IMR-90 (cell line): ENCODE measurements at regions not wholly inside any gene's neighbourhood (a gene's known extent, or its start where the extent isn't known, plus 50 kb on each side); places are given as distances from the start of the nearest gene placed in this dataset.

ENCODE experiments used
- ATAC-seq: fragments of 200-7000 bp; cut with Tn5 transposase; 2 replicates; pipeline ENCODE4 v1.9.1; 2020; ENCODE audit warnings: low read depth, mild to moderate bottlenecking, moderate library complexity
- BruUV-seq: library from RNA; stranded (reverse); fragments of 400-500 nt; replicated peaks from 2 replicates; lab custom pipeline; 2021; lab: Mats Ljungman, UMichigan
- CTCF ChIA-PET: fragments of 300-600 bp; formaldehyde crosslinking; extraction: SDS; loops from one replicate; lab custom pipeline; 2021; ENCODE audit warnings: antibody characterized with exemption; lab: Yijun Ruan, JAX
- POLR2A ChIA-PET: fragments of 300-600 bp; sonication (Branson Sonifier 250); formaldehyde crosslinking; loops from one replicate; lab custom pipeline; 2022; ENCODE audit warnings: antibody characterized with exemption; ENCODE audit not compliant: unreplicated experiment; lab: Charles Lee
- DNase-seq: peaks from one replicate; pipeline ENCODE4 v3.0.0; 2013
- H2AFZ ChIP-seq: replicated peaks from 2 replicates; pipeline ENCODE3; 2013; ENCODE audit warnings: low read length, mild to moderate bottlenecking; ENCODE audit not compliant: poor library complexity
- H2AK5ac ChIP-seq: 2 replicates; pipeline ENCODE4 v1.6.1; 2013; ENCODE audit warnings: low read depth, low read length, inconsistent platforms
- H2AK9ac ChIP-seq: replicated peaks from 2 replicates; pipeline ENCODE3; 2013; ENCODE audit warnings: mild to moderate bottlenecking, low read depth, low read length, moderate library complexity; ENCODE audit not compliant: poor library complexity
- H2BK120ac ChIP-seq: 2 replicates; pipeline ENCODE4 v1.6.1; 2013; ENCODE audit warnings: low read depth, low read length, inconsistent platforms
- H2BK15ac ChIP-seq: 3 replicates; pipeline ENCODE4 v1.6.1; 2013; ENCODE audit warnings: low read depth, low read length, inconsistent platforms
- H2BK20ac ChIP-seq: 2 replicates; pipeline ENCODE4 v1.6.1; 2013; ENCODE audit warnings: low read depth, mild to moderate bottlenecking, inconsistent platforms, low read length, moderate library complexity
- H2BK5ac ChIP-seq: 2 replicates; pipeline ENCODE4 v1.6.1; 2013; ENCODE audit warnings: mild to moderate bottlenecking, low read depth, low read length, inconsistent platforms; ENCODE audit not compliant: poor library complexity, severe bottlenecking
- H3K14ac ChIP-seq: replicated peaks from 2 replicates; pipeline ENCODE4 v1.6.1; 2013; ENCODE audit warnings: low read depth, low read length, inconsistent platforms
- H3K18ac ChIP-seq: 2 replicates; pipeline ENCODE4 v1.6.1; 2013; ENCODE audit warnings: low read depth, low read length, control low read depth
- H3K23ac ChIP-seq: 2 replicates; pipeline ENCODE4 v1.6.1; 2013; ENCODE audit warnings: low read depth, low read length, inconsistent platforms
- H3K27ac ChIP-seq: 2 replicates; pipeline ENCODE4 v1.5.1; 2013; ENCODE audit warnings: mild to moderate bottlenecking, control low read depth, low read length; ENCODE audit not compliant: insufficient read depth
- H3K27me3 ChIP-seq: 2 replicates; pipeline ENCODE4 v1.6.1; 2013; ENCODE audit warnings: low read length; ENCODE audit not compliant: control insufficient read depth, insufficient read depth
- H3K36me3 ChIP-seq: 2 replicates; pipeline ENCODE4 v1.6.1; 2013; ENCODE audit warnings: low read length, mixed read lengths; ENCODE audit not compliant: control insufficient read depth, insufficient read depth
- H3K4ac ChIP-seq: 2 replicates; pipeline ENCODE4 v1.6.1; 2013; ENCODE audit warnings: low read depth, low read length, inconsistent platforms
- H3K4me1 ChIP-seq: 2 replicates; pipeline ENCODE4 v1.6.1; 2013; ENCODE audit warnings: low read length, mixed read lengths; ENCODE audit not compliant: control insufficient read depth, insufficient read depth
- H3K4me2 ChIP-seq: 2 replicates; pipeline ENCODE4 v1.6.1; 2013; ENCODE audit warnings: low read depth, mild to moderate bottlenecking, control low read depth, low read length, moderate library complexity
- H3K4me3 ChIP-seq: 2 replicates; pipeline ENCODE4 v1.5.1; 2013; ENCODE audit warnings: low read depth, mild to moderate bottlenecking, control low read depth, low read length, moderate library complexity; ENCODE audit not compliant: insufficient read depth
- H3K56ac ChIP-seq: 2 replicates; pipeline ENCODE4 v1.6.1; 2013; ENCODE audit warnings: low read length, inconsistent platforms; ENCODE audit not compliant: insufficient read depth; ENCODE audit errors: extremely low read depth
- H3K79me1 ChIP-seq, 2 experiments: 2 replicates each; pipeline ENCODE4 v1.6.1; 2013; ENCODE audit warnings: low read length in 2 of 2, inconsistent platforms in 1 of 2, low read depth in 1 of 2
- H3K9ac ChIP-seq: 2 replicates; pipeline ENCODE4 v1.6.1; 2013; ENCODE audit warnings: low read depth, low read length, control low read depth
- H3K9me1 ChIP-seq: 2 replicates; pipeline ENCODE4 v1.6.1; 2013; ENCODE audit warnings: low read length, inconsistent platforms; ENCODE audit not compliant: insufficient read depth
- H3K9me3 ChIP-seq: 2 replicates; pipeline ENCODE4 v1.6.1; 2013; ENCODE audit warnings: low read length; ENCODE audit not compliant: control insufficient read depth, insufficient read depth
- H4K20me1 ChIP-seq: 2 replicates; pipeline ENCODE4 v1.6.1; 2013; ENCODE audit warnings: low read length, inconsistent platforms; ENCODE audit not compliant: insufficient read depth
- H4K5ac ChIP-seq: 2 replicates; pipeline ENCODE4 v1.6.1; 2013; ENCODE audit warnings: mild to moderate bottlenecking, low read depth, low read length, control low read depth
- H4K8ac ChIP-seq, 2 experiments: 2 replicates each; pipeline ENCODE4 v1.6.1; 2013; ENCODE audit warnings: low read depth in 2 of 2, low read length in 2 of 2, control low read depth in 1 of 2, inconsistent platforms in 1 of 2
- H4K91ac ChIP-seq: 2 replicates; pipeline ENCODE4 v1.6.1; 2013; ENCODE audit warnings: low read depth, low read length, inconsistent platforms; ENCODE audit not compliant: insufficient read depth
- BHLHE40 ChIP-seq: fragments of 150-350 bp; IDR thresholded peaks from 2 replicates; pipeline ENCODE4 v1.6.1; 2016; ENCODE audit warnings: mild to moderate bottlenecking, low read depth, low read length
- CHD1 ChIP-seq: IDR thresholded peaks from 2 replicates; pipeline ENCODE4 v1.6.1; 2012; ENCODE audit warnings: low read depth, low read length, improper control_type of control experiment
- ELK1 ChIP-seq: fragments of 150-350 bp; IDR thresholded peaks from 2 replicates; pipeline ENCODE4 v1.6.1; 2016; ENCODE audit warnings: low read depth, mild to moderate bottlenecking, low read length, moderate library complexity, borderline replicate concordance
- FOS ChIP-seq: fragments of 150-350 bp; IDR thresholded peaks from 2 replicates; pipeline ENCODE4 v1.6.1; 2016; ENCODE audit warnings: low read depth, low read length
- MAFK ChIP-seq: IDR thresholded peaks from 2 replicates; pipeline ENCODE4 v1.6.1; 2012; ENCODE audit warnings: low read depth, low read length, improper control_type of control experiment
- MXI1 ChIP-seq: IDR thresholded peaks from 2 replicates; pipeline ENCODE4 v1.6.1; 2012; ENCODE audit warnings: low read depth, mild to moderate bottlenecking, low read length, moderate library complexity, borderline replicate concordance
- RCOR1 ChIP-seq: IDR thresholded peaks from 2 replicates; pipeline ENCODE4 v1.6.1; 2012; ENCODE audit warnings: mild to moderate bottlenecking, low read length, improper control_type of control experiment; ENCODE audit not compliant: insufficient replicate concordance
- RFX5 ChIP-seq: IDR thresholded peaks from 2 replicates; pipeline ENCODE4 v1.8.0; 2012; ENCODE audit warnings: low read depth, mild to moderate bottlenecking, low read length, moderate library complexity
- SMC3 ChIP-seq: fragments of 150-350 bp; IDR thresholded peaks from 2 replicates; pipeline ENCODE4 v1.6.1; 2016; ENCODE audit warnings: low read depth, mild to moderate bottlenecking, antibody characterized with exemption, low read length, moderate library complexity
- USF2 ChIP-seq: fragments of 150-350 bp; IDR thresholded peaks from 2 replicates; pipeline ENCODE4 v1.6.1; 2017; ENCODE audit warnings: mild to moderate bottlenecking, antibody characterized with exemption, low read length, low read depth
- WGBS, 2 experiments: methylation state at CpG; one replicate each; pipeline versions ENCODE4 v1.1.5 to v1.1.7; 2013; ENCODE audit warnings: missing lambda C conversion rate in 2 of 2; ENCODE audit not compliant: insufficient read length in 1 of 2; ENCODE audit errors: extremely low coverage in 2 of 2; 5-methylcytosine and 5-hydroxymethylcytosine counted together
- dilution Hi-C: fragments of 300-500 bp; cut with HindIII; formaldehyde crosslinking; loops from one replicate; pipeline ENCODE4 v1.14.3; 2018; ENCODE audit warnings: low sequenced_read_pairs; ENCODE audit not compliant: unreplicated experiment
- in situ Hi-C: fragments of 300-500 bp; cut with MboI; formaldehyde crosslinking; loops from 3 replicates; pipeline ENCODE4 v1.14.3; 2019; ENCODE audit warnings: low sequenced_read_pairs, inconsistent platforms, mixed read lengths
- intact Hi-C: fragments of 100-400 bp; cut with micrococcal nuclease; formaldehyde crosslinking; loops from 2 replicates; pipeline ENCODE4 v1.10.0; 2022
- TF ChIP-seq, protein P1 (sequence below): conservative IDR thresholded peaks from 2 replicates; pipeline ENCODE4 v1.5.1; 2012; ENCODE audit warnings: mild to moderate bottlenecking, low read depth, low read length, improper control_type of control experiment

DNA sequence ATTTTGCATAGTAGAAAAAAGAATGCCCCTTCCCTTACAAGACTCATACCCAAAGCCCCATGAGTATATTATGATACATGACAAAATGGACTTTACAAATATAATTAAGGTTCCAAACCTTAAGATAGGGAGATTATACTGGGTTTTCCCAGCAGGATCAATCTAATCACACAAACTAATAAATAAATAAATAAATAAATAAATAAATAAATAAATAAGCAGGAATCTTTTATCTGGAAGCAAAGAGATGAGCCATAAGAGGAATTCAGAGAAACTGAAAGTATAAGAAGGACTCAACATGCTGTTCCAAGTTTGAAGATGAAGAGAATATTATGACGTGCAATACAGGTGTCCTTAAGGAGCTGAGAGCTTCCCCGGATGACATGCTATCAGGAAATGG lies 1174.5 kb downstream of the DTWD2 start:
- H4K20me1 ChIP-seq: no peaks in the 10 kb centered on the region
- no TSS peak for BruUV-seq
- H3K27ac ChIP-seq: no peak overlapping the region
- no peak overlapping the region for H2BK15ac ChIP-seq
- H3K14ac ChIP-seq: no peak overlapping the region
- H2BK120ac ChIP-seq: no peak overlapping the region
- no peak overlapping the region for H4K91ac ChIP-seq
- ChIA-PET POLR2A (no interaction called here), CTCF (no interaction called here)
- no peak overlapping the region for H3K23ac ChIP-seq
- no peaks in the 10 kb centered on the region for H3K4me1 ChIP-seq
- no peak overlapping the region for H2AFZ ChIP-seq
- H3K56ac ChIP-seq: no peak overlapping the region
- H2AK9ac ChIP-seq: no peak overlapping the region
- H3K18ac ChIP-seq: no peak overlapping the region
- H3K9ac ChIP-seq: no peak overlapping the region
- intact Hi-C loops: no loop called here
- H3K79me1 ChIP-seq: no peaks in the 10 kb centered on the region
- no peaks in the 10 kb centered on the region for H3K27me3 ChIP-seq
- H3K9me1 ChIP-seq: no peaks in the 10 kb centered on the region
- DNase-seq (no peak), ATAC-seq (no peak)
- in situ Hi-C loops: no loop called here
- H3K9me3 ChIP-seq: 0 out of 2 replicates have a peak, but pooled peaks cover 3% of the 10 kb centered on the region
- no peak for TF ChIP-seq ELK1
- no peak for TF ChIP-seq USF2
- no peak for TF ChIP-seq CHD1
- TF ChIP-seq, protein P1, sequence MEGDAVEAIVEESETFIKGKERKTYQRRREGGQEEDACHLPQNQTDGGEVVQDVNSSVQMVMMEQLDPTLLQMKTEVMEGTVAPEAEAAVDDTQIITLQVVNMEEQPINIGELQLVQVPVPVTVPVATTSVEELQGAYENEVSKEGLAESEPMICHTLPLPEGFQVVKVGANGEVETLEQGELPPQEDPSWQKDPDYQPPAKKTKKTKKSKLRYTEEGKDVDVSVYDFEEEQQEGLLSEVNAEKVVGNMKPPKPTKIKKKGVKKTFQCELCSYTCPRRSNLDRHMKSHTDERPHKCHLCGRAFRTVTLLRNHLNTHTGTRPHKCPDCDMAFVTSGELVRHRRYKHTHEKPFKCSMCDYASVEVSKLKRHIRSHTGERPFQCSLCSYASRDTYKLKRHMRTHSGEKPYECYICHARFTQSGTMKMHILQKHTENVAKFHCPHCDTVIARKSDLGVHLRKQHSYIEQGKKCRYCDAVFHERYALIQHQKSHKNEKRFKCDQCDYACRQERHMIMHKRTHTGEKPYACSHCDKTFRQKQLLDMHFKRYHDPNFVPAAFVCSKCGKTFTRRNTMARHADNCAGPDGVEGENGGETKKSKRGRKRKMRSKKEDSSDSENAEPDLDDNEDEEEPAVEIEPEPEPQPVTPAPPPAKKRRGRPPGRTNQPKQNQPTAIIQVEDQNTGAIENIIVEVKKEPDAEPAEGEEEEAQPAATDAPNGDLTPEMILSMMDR: no peak
- TF ChIP-seq RCOR1: no peak
- TF ChIP-seq SMC3: no peak
- TF ChIP-seq RFX5: no peak
- TF ChIP-seq FOS: no peak
- no peak for TF ChIP-seq MAFK
- no peak for TF ChIP-seq BHLHE40
- no peak for TF ChIP-seq MXI1
- dilution Hi-C loops: no loop called here
- H3K4me2 ChIP-seq: no peak overlapping the region
- H4K5ac ChIP-seq: no peak overlapping the region
- H3K36me3 ChIP-seq: no peaks in the 10 kb centered on the region
- H4K8ac ChIP-seq: no peak overlapping the region
- no peak overlapping the region for H2BK20ac ChIP-seq
- H2BK5ac ChIP-seq: no peak overlapping the region
- H3K4ac ChIP-seq: no peak overlapping the region
- no peak overlapping the region for H2AK5ac ChIP-seq
- WGBS, 2 experiments: no CpG with 5 or more reads among the region's 2 CpGs
- H3K4me3 ChIP-seq: no peak overlapping the region
